ENCODE measurements at regions not wholly inside any gene's neighbourhood (a gene's known extent, or its start where the extent isn't known, plus 50 kb on each side); places are given as distances from the start of the nearest gene placed in this dataset.

DNA sequence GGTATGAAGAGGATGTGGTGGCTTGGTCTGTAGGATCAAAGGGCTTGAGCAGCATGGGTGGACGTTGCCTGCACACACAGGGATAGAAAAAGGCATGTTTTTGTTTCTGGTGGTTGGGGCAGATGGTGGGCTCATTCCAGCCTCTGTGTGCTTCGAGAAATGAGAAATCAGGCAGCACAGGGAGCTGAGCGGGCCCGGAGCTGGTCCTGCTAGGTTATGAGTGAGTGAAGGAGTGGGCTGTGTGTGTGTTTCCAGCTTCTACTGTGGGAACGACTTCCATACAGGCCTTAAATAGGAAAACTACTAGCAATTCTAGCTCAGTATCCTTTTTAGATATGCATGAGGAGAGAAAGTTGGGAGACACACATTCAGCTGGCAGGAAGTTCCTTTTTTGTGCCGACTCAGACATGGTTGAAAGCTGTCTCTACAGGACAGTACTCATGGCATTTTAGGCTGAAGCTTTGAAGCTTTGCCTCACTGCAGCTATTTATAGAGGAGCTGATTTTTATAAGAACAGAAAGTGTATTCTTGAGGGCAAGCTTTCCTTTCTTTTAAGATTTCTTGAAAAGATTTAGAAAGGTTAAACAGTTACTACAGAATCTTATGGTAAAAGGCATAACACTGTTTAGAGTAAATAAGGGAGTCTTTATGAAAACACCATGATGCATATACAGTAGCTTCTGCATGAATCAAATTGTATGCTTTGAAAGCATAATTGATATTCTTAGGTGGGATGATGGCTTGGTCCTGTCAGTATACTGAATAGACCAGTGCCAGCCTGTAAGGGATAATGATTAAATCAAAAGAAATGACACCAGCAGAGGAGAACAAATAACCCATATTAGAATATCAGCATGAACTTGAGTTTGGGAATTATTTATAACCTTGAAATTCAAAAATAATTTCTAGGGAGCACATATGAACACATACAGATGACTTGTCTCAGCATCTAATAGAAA, 104.0 kb upstream of the MAN1A1 start:
- CTCF ChIA-PET, result no interaction called here
- DNase-seq (ENCODE audit: low read depth), result no peak
- Histone ChIP-seq H3K27me3 (ENCODE audit: control insufficient read depth, insufficient read depth, low read length) (no peaks in the 10 kb centered on the region), H3K36me3 (ENCODE audit: control insufficient read depth, insufficient read depth, low read length) (no peaks in the 10 kb centered on the region), H3K4me3 (ENCODE audit: low read depth, low read length) (no peak overlapping the region)
- no peak for TF ChIP-seq CTCF (IDR thresholded peaks at IDR 0.05; ENCODE audit: insufficient read depth, low read depth, low read length)
- POLR2A ChIA-PET, result no interaction called here

- ChIA-PET POLR2A (no interaction called here), CTCF (no interaction called here)
- DNase-seq (ENCODE audit: low read depth), result no peak
These were observed 100.0 kb upstream of the MAN1A1 start for GRCh38 chr6:119449331-119450156.

GRCh38 chr6:119447921-119448320, 98.4 kb upstream of the MAN1A1 start:
- ChIA-PET POLR2A (no interaction called here), CTCF (no interaction called here)
- no peak for TF ChIP-seq CTCF (IDR thresholded peaks at IDR 0.05; ENCODE audit: insufficient read depth, low read depth, low read length)
- Histone ChIP-seq H3K27me3 (ENCODE audit: control insufficient read depth, insufficient read depth, low read length) (no peaks in the 10 kb centered on the region), H3K36me3 (ENCODE audit: control insufficient read depth, insufficient read depth, low read length) (no peaks in the 10 kb centered on the region), H3K4me3 (ENCODE audit: low read depth, low read length) (no peak overlapping the region)
- DNase-seq (ENCODE audit: low read depth), result no peak

More at GRCh38 chr6:119449331-119450156, 100.0 kb upstream of the MAN1A1 start:
- no peak overlapping the region for H3K4me3 ChIP-seq (ENCODE audit: low read depth, low read length)
- no peak for TF ChIP-seq CTCF (IDR thresholded peaks at IDR 0.05; ENCODE audit: insufficient read depth, low read depth, low read length)
- H3K27me3 ChIP-seq (ENCODE audit: control insufficient read depth, insufficient read depth, low read length), result no peaks in the 10 kb centered on the region
- no peaks in the 10 kb centered on the region for H3K36me3 ChIP-seq (ENCODE audit: control insufficient read depth, insufficient read depth, low read length)

GRCh38 chr6:119446609-119447008, 97.0 kb upstream of the MAN1A1 start:
- TF ChIP-seq CTCF (IDR thresholded peaks at IDR 0.05; ENCODE audit: insufficient read depth, low read depth, low read length), result no peak
- no peaks in the 10 kb centered on the region for H3K27me3 ChIP-seq (ENCODE audit: control insufficient read depth, insufficient read depth, low read length)
- POLR2A ChIA-PET, result no interaction called here
- CTCF ChIA-PET, result interaction anchor here (1.1 kb wide), 1 partner anchor 11 kb away, joined by 3 read pairs; no protein-coding TSS in a partner anchor
- no peak overlapping the region for H3K4me3 ChIP-seq (ENCODE audit: low read depth, low read length)
- DNase-seq (ENCODE audit: low read depth), result no peak
- H3K36me3 ChIP-seq (ENCODE audit: control insufficient read depth, insufficient read depth, low read length), result no peaks in the 10 kb centered on the region

DNA sequence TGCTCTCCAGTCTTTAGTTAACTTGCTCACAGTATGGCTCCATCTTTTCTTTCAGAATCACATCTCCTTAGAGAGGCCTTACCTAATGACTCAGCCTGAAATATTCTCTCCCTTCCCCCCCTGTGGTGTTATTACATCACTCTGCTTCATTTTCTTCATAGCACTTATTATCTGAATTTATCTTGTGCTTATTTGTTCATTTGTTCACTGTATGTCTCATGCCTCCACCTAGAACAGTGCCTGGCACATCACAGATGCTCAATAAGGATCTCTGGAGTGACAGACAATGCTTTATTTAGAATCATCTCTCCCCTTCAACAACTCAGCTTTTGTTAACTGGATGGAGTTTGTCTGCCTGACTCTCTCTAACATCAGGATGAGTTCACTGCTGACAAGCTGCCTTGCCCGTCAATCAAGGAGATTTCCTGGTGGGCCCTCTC, 96.6 kb upstream of the MAN1A1 start:
- ChIA-PET CTCF (interaction anchor here (0.6 to 1.1 kb wide), 2 partner anchors 12 to 175 kb away, joined by 3 read pairs; no protein-coding TSS in a partner anchor), POLR2A (no interaction called here)
- no peak for DNase-seq (ENCODE audit: low read depth)
- H3K27me3 ChIP-seq (ENCODE audit: control insufficient read depth, insufficient read depth, low read length), result no peaks in the 10 kb centered on the region
- no peak overlapping the region for H3K4me3 ChIP-seq (ENCODE audit: low read depth, low read length)
- H3K36me3 ChIP-seq (ENCODE audit: control insufficient read depth, insufficient read depth, low read length), result no peaks in the 10 kb centered on the region
- TF ChIP-seq CTCF (IDR thresholded peaks at IDR 0.05; ENCODE audit: insufficient read depth, low read depth, low read length), result no peak
